GM10266 (cell line): ENCODE measurements at regions not wholly inside any gene's neighbourhood (a gene's known extent, or its start where the extent isn't known, plus 50 kb on each side); places are given as distances from the start of the nearest gene placed in this dataset.

Source experiments
- DNase-seq: peaks from one replicate; pipeline ENCODE4 v3.0.0; 2012; ENCODE audit errors: extremely low spot score
- CTCF ChIP-seq: IDR thresholded peaks from 2 replicates; pipeline ENCODE4 v1.5.1; 2012; ENCODE audit warnings: mild to moderate bottlenecking, low read depth; ENCODE audit not compliant: control insufficient read depth, insufficient read depth; ENCODE audit errors: missing control alignments

- no peak for DNase-seq
- TF ChIP-seq CTCF, result no peak
Observed at GRCh38 chr6:33896391-33897188, 92.8 kb upstream of the MLN start.

- no peak for DNase-seq
- TF ChIP-seq CTCF, result no peak
Observed at GRCh38 chr6:33895988-33896387, 92.2 kb upstream of the MLN start.

- TF ChIP-seq CTCF, result no peak
- no peak for DNase-seq
Observed at GRCh38 chr6:33895296-33895695, 91.5 kb upstream of the MLN start.

GRCh38 chr6:33894438-33894837 is 90.6 kb upstream of the MLN start:
- DNase-seq, result no peak
- no peak for TF ChIP-seq CTCF

- no peak for DNase-seq
- no peak for TF ChIP-seq CTCF
Observed at GRCh38 chr6:33892581-33893346, 89.0 kb upstream of the MLN start.

GRCh38 chr6:33888664-33889200 is 84.9 kb upstream of the MLN start:
- no peak for TF ChIP-seq CTCF
- no peak for DNase-seq

- TF ChIP-seq CTCF, result no peak
- no peak for DNase-seq
Observed at GRCh38 chr6:33888183-33888582, 84.4 kb upstream of the MLN start.
